HEK293 (cell line): ENCODE measurements at regions not wholly inside any gene's neighbourhood (a gene's known extent, or its start where the extent isn't known, plus 50 kb on each side); places are given as distances from the start of the nearest gene placed in this dataset.

Experiments used
- CTCF ChIA-PET: fragments of 350-600 bp; formaldehyde crosslinking; extraction: SDS; loops from one replicate; lab custom pipeline; 2021; ENCODE audit warnings: antibody characterized with exemption; lab: Yijun Ruan, JAX
- POLR2A ChIA-PET: fragments of 300-600 bp; formaldehyde crosslinking; extraction: SDS; loops from one replicate; lab custom pipeline; 2020; ENCODE audit warnings: antibody characterized with exemption, inconsistent platforms; lab: Yijun Ruan, JAX
- H3K27ac ChIP-seq: fragments of 200-500 bp; sonication (Bioruptor generic); 2 replicates; pipeline ENCODE4 v1.5.1; 2014; ENCODE audit warnings: low read depth, low read length, control low read depth, inconsistent platforms; ENCODE audit errors: extremely low read depth
- H3K36me3 ChIP-seq, 2 experiments: fragments of 200-500 bp in 1 of 2; sonication (Bioruptor generic) in 1 of 2; 1 replicate in 1 of 2; 2 replicates in 1 of 2; pipeline ENCODE4 v1.5.1; 2014 to 2017; ENCODE audit warnings: inconsistent platforms in 2 of 2, low read length in 2 of 2; ENCODE audit not compliant: control insufficient read depth in 2 of 2, insufficient read depth in 1 of 2
- H3K4me1 ChIP-seq: fragments of 200-500 bp; sonication (Bioruptor generic); 2 replicates; pipeline ENCODE4 v1.5.1; 2014; ENCODE audit warnings: mild to moderate bottlenecking, low read length, inconsistent platforms; ENCODE audit not compliant: control insufficient read depth, insufficient read depth
- H3K4me3 ChIP-seq: 2 replicates; pipeline ENCODE4 v1.5.1; 2011; ENCODE audit warnings: low read depth, mild to moderate bottlenecking, control low read depth, low read length, moderate library complexity
- H3K9me3 ChIP-seq: fragments of 200-500 bp; sonication (Bioruptor generic); 2 replicates; pipeline ENCODE4 v1.5.1; 2014; ENCODE audit warnings: low read depth, low read length, inconsistent platforms; ENCODE audit not compliant: control insufficient read depth, insufficient read depth
- GLIS2 ChIP-seq: fragments of 450-650 bp; formaldehyde crosslinking; IDR thresholded peaks from 2 replicates; pipeline ENCODE4 v1.5.1; 2016; ENCODE audit warnings: missing biosample characterization, missing genetic modification characterization
- HOXC10 ChIP-seq: sonication (generic); formaldehyde crosslinking; IDR thresholded peaks from 2 replicates; pipeline ENCODE4 v1.8.1; 2023; ENCODE audit warnings: mild to moderate bottlenecking, missing genetic modification reagents
- OSR2 ChIP-seq: fragments of 450-650 bp; formaldehyde crosslinking; IDR thresholded peaks from 2 replicates; pipeline ENCODE4 v1.5.1; 2016; ENCODE audit warnings: missing biosample characterization, missing genetic modification characterization
- SALL2 ChIP-seq: fragments of 450-650 bp; formaldehyde crosslinking; IDR thresholded peaks from 2 replicates; pipeline ENCODE4 v1.5.0; 2017; ENCODE audit warnings: missing biosample characterization, mild to moderate bottlenecking, missing genetic modification characterization, borderline replicate concordance
- TCF7L2 ChIP-seq: IDR thresholded peaks from 2 replicates; pipeline ENCODE4 v1.6.1; 2011; ENCODE audit warnings: low read depth, mild to moderate bottlenecking, inconsistent platforms, low read length, moderate library complexity, borderline replicate concordance
- ZNF121 ChIP-seq: fragments of 450-650 bp; formaldehyde crosslinking; IDR thresholded peaks from 2 replicates; pipeline ENCODE4 v1.5.1; 2016; ENCODE audit warnings: missing biosample characterization, missing genetic modification characterization
- ZNF155 ChIP-seq: fragments of 450-650 bp; formaldehyde crosslinking; IDR thresholded peaks from 2 replicates; pipeline ENCODE4 v1.5.1; 2016; ENCODE audit warnings: missing biosample characterization, missing genetic modification characterization
- ZNF174 ChIP-seq: fragments of 450-650 bp; formaldehyde crosslinking; IDR thresholded peaks from 2 replicates; pipeline ENCODE4 v1.5.0; 2017; ENCODE audit warnings: missing biosample characterization, mild to moderate bottlenecking, missing genetic modification characterization
- ZNF239 ChIP-seq: fragments of 450-650 bp; formaldehyde crosslinking; IDR thresholded peaks from 2 replicates; pipeline ENCODE4 v1.5.1; 2016; ENCODE audit warnings: missing biosample characterization, missing genetic modification characterization
- ZNF37A ChIP-seq: fragments of 450-650 bp; IDR thresholded peaks from 2 replicates; pipeline ENCODE4 v1.5.1; 2018; ENCODE audit warnings: missing biosample characterization, missing genetic modification characterization
- ZNF600 ChIP-seq: fragments of 450-650 bp; formaldehyde crosslinking; IDR thresholded peaks from 2 replicates; pipeline ENCODE4 v1.5.1; 2016; ENCODE audit warnings: missing biosample characterization, missing genetic modification characterization
- ZNF623 ChIP-seq: fragments of 450-650 bp; formaldehyde crosslinking; IDR thresholded peaks from 2 replicates; pipeline ENCODE4 v1.5.1; 2016; ENCODE audit warnings: missing biosample characterization, missing genetic modification characterization
- ZNF626 ChIP-seq: fragments of 450-650 bp; sonication (Bioruptor Pico); formaldehyde crosslinking; IDR thresholded peaks from 2 replicates; pipeline ENCODE4 v1.5.1; 2018; ENCODE audit warnings: missing biosample characterization, missing genetic modification characterization, inconsistent platforms
- ZNF629 ChIP-seq: fragments of 450-650 bp; formaldehyde crosslinking; IDR thresholded peaks from 2 replicates; pipeline ENCODE4 v1.5.1; 2017; ENCODE audit warnings: missing biosample characterization, missing genetic modification characterization
- ZNF785 ChIP-seq: fragments of 450-650 bp; formaldehyde crosslinking; IDR thresholded peaks from 2 replicates; pipeline ENCODE4 v1.5.1; 2016; ENCODE audit warnings: missing biosample characterization, missing genetic modification characterization
- ZSCAN23 ChIP-seq: fragments of 450-650 bp; formaldehyde crosslinking; IDR thresholded peaks from 2 replicates; pipeline ENCODE4 v1.5.1; 2016; ENCODE audit warnings: missing biosample characterization, missing genetic modification characterization
- TF ChIP-seq, protein P1 (sequence below): fragments of 450-650 bp; formaldehyde crosslinking; IDR thresholded peaks from 2 replicates; pipeline ENCODE4 v1.5.1; 2017; ENCODE audit warnings: missing biosample characterization, mild to moderate bottlenecking, missing genetic modification characterization, moderate library complexity
- TF ChIP-seq, protein P2 (sequence below): fragments of 450-650 bp; formaldehyde crosslinking; conservative IDR thresholded peaks from 2 replicates; pipeline ENCODE4 v1.5.1; 2016; ENCODE audit warnings: low read depth, missing biosample characterization, missing genetic modification characterization
- TF ChIP-seq, protein P3 (sequence below): fragments of 450-650 bp; formaldehyde crosslinking; IDR thresholded peaks from 2 replicates; pipeline ENCODE4 v1.5.1; 2016; ENCODE audit warnings: missing biosample characterization, missing genetic modification characterization
- TF ChIP-seq, protein P4 (sequence below): fragments of 450-650 bp; IDR thresholded peaks from 2 replicates; pipeline ENCODE4 v1.5.1; 2018; ENCODE audit warnings: missing biosample characterization, missing genetic modification characterization

DNA sequence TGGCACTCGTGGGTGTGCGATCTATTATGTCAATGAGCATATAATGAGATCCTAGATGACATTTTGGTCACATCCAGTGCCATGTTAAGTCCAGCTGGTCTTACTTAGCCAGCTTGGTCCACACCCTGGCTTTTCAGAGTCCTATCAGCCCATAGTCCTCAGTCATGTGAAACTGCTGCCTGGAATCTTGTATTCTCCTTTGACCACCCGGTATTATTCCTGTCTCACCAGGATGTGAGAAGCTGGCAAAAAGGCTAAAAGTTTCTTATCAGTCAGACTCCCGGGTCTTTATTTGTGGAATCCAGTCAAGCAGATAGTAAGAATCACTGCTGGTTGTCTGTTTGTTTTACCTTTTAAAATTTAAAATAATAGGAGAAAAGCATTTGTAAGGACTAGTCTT is 705.6 kb upstream of the GHITM start (continued):
- TF ChIP-seq, protein P1, sequence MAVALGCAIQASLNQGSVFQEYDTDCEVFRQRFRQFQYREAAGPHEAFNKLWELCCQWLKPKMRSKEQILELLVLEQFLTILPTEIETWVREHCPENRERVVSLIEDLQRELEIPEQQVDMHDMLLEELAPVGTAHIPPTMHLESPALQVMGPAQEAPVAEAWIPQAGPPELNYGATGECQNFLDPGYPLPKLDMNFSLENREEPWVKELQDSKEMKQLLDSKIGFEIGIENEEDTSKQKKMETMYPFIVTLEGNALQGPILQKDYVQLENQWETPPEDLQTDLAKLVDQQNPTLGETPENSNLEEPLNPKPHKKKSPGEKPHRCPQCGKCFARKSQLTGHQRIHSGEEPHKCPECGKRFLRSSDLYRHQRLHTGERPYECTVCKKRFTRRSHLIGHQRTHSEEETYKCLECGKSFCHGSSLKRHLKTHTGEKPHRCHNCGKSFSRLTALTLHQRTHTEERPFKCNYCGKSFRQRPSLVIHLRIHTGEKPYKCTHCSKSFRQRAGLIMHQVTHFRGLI = no peak
- TF ChIP-seq ZNF785 (tag by site-specific recombination) = no peak

DNA sequence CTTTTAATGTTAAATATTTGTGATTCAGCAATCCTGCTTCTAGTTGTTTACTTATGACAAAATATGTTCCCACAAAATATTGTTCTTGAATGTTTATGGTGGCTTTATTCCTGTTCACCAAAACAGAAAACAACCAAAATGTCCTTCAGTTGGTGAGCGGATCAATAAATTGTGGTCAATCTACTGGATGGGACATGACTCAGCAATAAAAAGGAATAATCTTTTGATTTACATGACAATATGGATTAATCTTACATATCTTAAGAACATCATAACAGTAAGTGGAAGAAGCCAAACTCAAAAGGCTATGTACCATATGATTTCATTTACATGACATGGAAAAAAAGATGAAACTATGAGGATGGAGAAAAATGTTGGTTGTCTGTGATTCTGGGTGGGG is 691.3 kb upstream of the GHITM start:
- CTCF ChIA-PET = no interaction called here
- TF ChIP-seq ZNF239 (tag by site-specific recombination) = no peak
- TF ChIP-seq ZNF626 (tag by site-specific recombination) = no peak
- no peak for TF ChIP-seq ZNF629
- TF ChIP-seq ZSCAN23 (tag by site-specific recombination) = no peak
- TF ChIP-seq GLIS2 = no peak
- TF ChIP-seq ZNF37A (tag by site-specific recombination) = no peak
- TF ChIP-seq SALL2 (tag by site-specific recombination) = no peak

DNA sequence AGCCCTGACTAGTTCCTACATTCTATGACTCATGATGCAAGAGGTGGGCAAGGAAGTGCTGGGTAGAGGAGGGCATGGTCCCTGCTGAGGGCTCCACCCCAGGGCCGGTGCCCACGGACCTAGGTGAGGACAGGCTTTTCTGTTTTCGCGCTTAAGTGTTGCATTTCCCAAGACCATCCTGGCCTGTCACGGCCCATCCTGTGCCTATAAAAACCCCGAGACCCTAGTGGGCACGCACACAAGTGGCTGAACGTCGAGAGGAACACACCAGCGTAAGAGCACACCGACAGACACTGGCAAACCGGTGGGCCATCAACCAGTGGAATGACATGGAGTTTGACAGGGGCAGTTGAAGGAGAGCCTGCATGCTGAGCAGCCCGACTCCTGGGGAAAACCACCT is 680.7 kb upstream of the GHITM start:
- Histone ChIP-seq H3K4me3 (no peak overlapping the region), H3K4me1 (no peaks in the 10 kb centered on the region), H3K36me3 (no peaks in the 10 kb centered on the region), H3K27ac (no peak overlapping the region)
- CTCF ChIA-PET = no interaction called here
- POLR2A ChIA-PET = no interaction called here
- TF ChIP-seq, protein P2, sequence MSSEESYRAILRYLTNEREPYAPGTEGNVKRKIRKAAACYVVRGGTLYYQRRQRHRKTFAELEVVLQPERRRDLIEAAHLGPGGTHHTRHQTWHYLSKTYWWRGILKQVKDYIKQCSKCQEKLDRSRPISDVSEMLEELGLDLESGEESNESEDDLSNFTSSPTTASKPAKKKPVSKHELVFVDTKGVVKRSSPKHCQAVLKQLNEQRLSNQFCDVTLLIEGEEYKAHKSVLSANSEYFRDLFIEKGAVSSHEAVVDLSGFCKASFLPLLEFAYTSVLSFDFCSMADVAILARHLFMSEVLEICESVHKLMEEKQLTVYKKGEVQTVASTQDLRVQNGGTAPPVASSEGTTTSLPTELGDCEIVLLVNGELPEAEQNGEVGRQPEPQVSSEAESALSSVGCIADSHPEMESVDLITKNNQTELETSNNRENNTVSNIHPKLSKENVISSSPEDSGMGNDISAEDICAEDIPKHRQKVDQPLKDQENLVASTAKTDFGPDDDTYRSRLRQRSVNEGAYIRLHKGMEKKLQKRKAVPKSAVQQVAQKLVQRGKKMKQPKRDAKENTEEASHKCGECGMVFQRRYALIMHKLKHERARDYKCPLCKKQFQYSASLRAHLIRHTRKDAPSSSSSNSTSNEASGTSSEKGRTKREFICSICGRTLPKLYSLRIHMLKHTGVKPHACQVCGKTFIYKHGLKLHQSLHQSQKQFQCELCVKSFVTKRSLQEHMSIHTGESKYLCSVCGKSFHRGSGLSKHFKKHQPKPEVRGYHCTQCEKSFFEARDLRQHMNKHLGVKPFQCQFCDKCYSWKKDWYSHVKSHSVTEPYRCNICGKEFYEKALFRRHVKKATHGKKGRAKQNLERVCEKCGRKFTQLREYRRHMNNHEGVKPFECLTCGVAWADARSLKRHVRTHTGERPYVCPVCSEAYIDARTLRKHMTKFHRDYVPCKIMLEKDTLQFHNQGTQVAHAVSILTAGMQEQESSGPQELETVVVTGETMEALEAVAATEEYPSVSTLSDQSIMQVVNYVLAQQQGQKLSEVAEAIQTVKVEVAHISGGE (tag by site-specific recombination) = no peak
- TF ChIP-seq OSR2 (tag by site-specific recombination) (no peak), ZNF121 (tag by site-specific recombination) (no peak), ZNF174 (tag by site-specific recombination) (no peak), ZNF155 (tag by site-specific recombination) (no peak), ZNF623 (tag by site-specific recombination) (no peak), ZNF600 (tag by site-specific recombination) (no peak), HOXC10 (no peak), ZSCAN23 (tag by site-specific recombination) (no peak), TCF7L2 (no peak)
- TF ChIP-seq, protein P3, sequence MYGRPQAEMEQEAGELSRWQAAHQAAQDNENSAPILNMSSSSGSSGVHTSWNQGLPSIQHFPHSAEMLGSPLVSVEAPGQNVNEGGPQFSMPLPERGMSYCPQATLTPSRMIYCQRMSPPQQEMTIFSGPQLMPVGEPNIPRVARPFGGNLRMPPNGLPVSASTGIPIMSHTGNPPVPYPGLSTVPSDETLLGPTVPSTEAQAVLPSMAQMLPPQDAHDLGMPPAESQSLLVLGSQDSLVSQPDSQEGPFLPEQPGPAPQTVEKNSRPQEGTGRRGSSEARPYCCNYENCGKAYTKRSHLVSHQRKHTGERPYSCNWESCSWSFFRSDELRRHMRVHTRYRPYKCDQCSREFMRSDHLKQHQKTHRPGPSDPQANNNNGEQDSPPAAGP (tag by site-specific recombination) = no peak
- TF ChIP-seq, protein P4, sequence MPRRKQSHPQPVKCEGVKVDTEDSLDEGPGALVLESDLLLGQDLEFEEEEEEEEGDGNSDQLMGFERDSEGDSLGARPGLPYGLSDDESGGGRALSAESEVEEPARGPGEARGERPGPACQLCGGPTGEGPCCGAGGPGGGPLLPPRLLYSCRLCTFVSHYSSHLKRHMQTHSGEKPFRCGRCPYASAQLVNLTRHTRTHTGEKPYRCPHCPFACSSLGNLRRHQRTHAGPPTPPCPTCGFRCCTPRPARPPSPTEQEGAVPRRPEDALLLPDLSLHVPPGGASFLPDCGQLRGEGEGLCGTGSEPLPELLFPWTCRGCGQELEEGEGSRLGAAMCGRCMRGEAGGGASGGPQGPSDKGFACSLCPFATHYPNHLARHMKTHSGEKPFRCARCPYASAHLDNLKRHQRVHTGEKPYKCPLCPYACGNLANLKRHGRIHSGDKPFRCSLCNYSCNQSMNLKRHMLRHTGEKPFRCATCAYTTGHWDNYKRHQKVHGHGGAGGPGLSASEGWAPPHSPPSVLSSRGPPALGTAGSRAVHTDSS (tag by site-specific recombination) = no peak
- TF ChIP-seq, protein P1 = no peak
- TF ChIP-seq, all 188 proteins: peak for 0
- no peaks in the 10 kb centered on the region for H3K9me3 ChIP-seq

More for the DNA sequence above, 691.3 kb upstream of the GHITM start:
- Histone ChIP-seq H3K36me3 (no peaks in the 10 kb centered on the region), H3K9me3 (no peaks in the 10 kb centered on the region; the same call in 1 of the 2 replicates), H3K27ac (no peak overlapping the region), H3K4me1 (no peaks in the 10 kb centered on the region), H3K4me3 (no peak overlapping the region)
- POLR2A ChIA-PET = no interaction called here
